Prostate gland (tissue), 2 donors: ENCODE measurements at regions not wholly inside any gene's neighbourhood (a gene's known extent, or its start where the extent isn't known, plus 50 kb on each side); places are given as distances from the start of the nearest gene placed in this dataset.

Experiments used
- DNase-seq: peaks from one replicate; pipeline ENCODE4 v3.0.0-alpha.2; 2019; ENCODE audit warnings: low spot score
- H3K27ac ChIP-seq, 2 donors: fragments of 200-600 bp; sonication (generic); 2 replicates each; pipeline ENCODE4 v1.5.1; 2017 to 2019
- H3K27me3 ChIP-seq: fragments of 200-600 bp; sonication (generic); replicated peaks from 2 replicates; pipeline ENCODE4 v1.5.1; 2019; ENCODE audit not compliant: insufficient read depth
- H3K36me3 ChIP-seq, 2 donors: fragments of 200-600 bp; sonication (generic); 1 replicate in 1 of 2; 2 replicates in 1 of 2; pipeline versions ENCODE4 v1.5.1 to v1.8.1; 2017 to 2019
- H3K4me1 ChIP-seq: fragments of 200-600 bp; sonication (generic); replicated peaks from 2 replicates; pipeline ENCODE4 v1.5.1; 2019
- H3K4me3 ChIP-seq, 2 donors: fragments of 200-600 bp; sonication (generic); 2 replicates each; pipeline ENCODE4 v1.5.1; 2017 to 2019
- H3K9me3 ChIP-seq: fragments of 200-600 bp; sonication (generic); 2 replicates; pipeline ENCODE4 v1.5.1; 2017
- CTCF ChIP-seq, 4 experiments: fragments of 200-600 bp in 2 of 4; fragments of 450-650 bp in 2 of 4; sonication (generic) in 2 of 4; IDR thresholded peaks; 1 replicate in 3 of 4; 2 replicates in 1 of 4; pipeline ENCODE4 v1.5.1; 2016 to 2019; ENCODE audit warnings: antibody characterized with exemption in 4 of 4, mild to moderate bottlenecking in 2 of 4, moderate library complexity in 2 of 4
- POLR2A ChIP-seq: fragments of 450-650 bp; IDR thresholded peaks from one replicate; pipeline ENCODE4 v1.6.1; 2016; ENCODE audit warnings: antibody characterized with exemption, mild to moderate bottlenecking
- POLR2AphosphoS5 ChIP-seq: sonication (generic); formaldehyde crosslinking; IDR thresholded peaks from one replicate; pipeline ENCODE4 v1.6.1; 2017; ENCODE audit warnings: antibody characterized with exemption
- WGBS: methylation state at CpG from one replicate; pipeline ENCODE4 v1.1.5; 2018; 5-methylcytosine and 5-hydroxymethylcytosine counted together
- intact Hi-C: fragments of 100-400 bp; cut with DNase I; formaldehyde crosslinking; loops from one replicate; pipeline ENCODE4 v1.14.2; 2022

- Histone ChIP-seq H3K27me3 (peaks cover 3% of the 10 kb centered on the region), H3K4me3 (no peak overlapping the region), H3K4me1 (no peaks in the 10 kb centered on the region), H3K27ac (no peak overlapping the region), H3K9me3 (no peaks in the 10 kb centered on the region), H3K36me3 (no peaks in the 10 kb centered on the region)
- intact Hi-C loops, result no loop called here
- WGBS, result 95% methylated on average over 32 of the region's 34 CpGs
- TF ChIP-seq POLR2AphosphoS5 (no peak), POLR2A (no peak), CTCF (IDR thresholded peaks at IDR 0.05) (no peak)
- no peak for DNase-seq
These were observed 655.9 kb downstream of the GALR1 start for GRCh38 chr18:77905449-77906055.

GRCh38 chr18:77906103-77906892, 656.6 kb downstream of the GALR1 start:
- 68% methylated on average over 27 of the region's 27 CpGs for WGBS
- no peaks in the 10 kb centered on the region for H3K9me3 ChIP-seq
- no peaks in the 10 kb centered on the region for H3K4me1 ChIP-seq
- H3K4me3 ChIP-seq, result no peak overlapping the region
- H3K36me3 ChIP-seq, result no peaks in the 10 kb centered on the region
- TF ChIP-seq POLR2A, result no peak
- no peak for TF ChIP-seq POLR2AphosphoS5
- TF ChIP-seq CTCF (IDR thresholded peaks at IDR 0.05), result no peak
- H3K27me3 ChIP-seq, result peaks cover 3% of the 10 kb centered on the region
- DNase-seq, result no peak
- no peak overlapping the region for H3K27ac ChIP-seq
- intact Hi-C loops, result no loop called here

- intact Hi-C loops, result no loop called here
- 94% methylated on average over 15 of the region's 15 CpGs for WGBS
- Histone ChIP-seq H3K4me1 (no peaks in the 10 kb centered on the region), H3K4me3 (no peak overlapping the region), H3K27ac (no peak overlapping the region), H3K36me3 (no peaks in the 10 kb centered on the region), H3K27me3 (no peaks in the 10 kb centered on the region), H3K9me3 (no peaks in the 10 kb centered on the region)
- TF ChIP-seq POLR2A (no peak), CTCF (IDR thresholded peaks at IDR 0.05) (no peak), POLR2AphosphoS5 (no peak)
- DNase-seq, result no peak
These were observed 660.7 kb downstream of the GALR1 start for GRCh38 chr18:77910347-77910746.

GRCh38 chr18:77911971-77912605, 662.4 kb downstream of the GALR1 start:
- intact Hi-C loops, result no loop called here
- H3K4me1 ChIP-seq, result no peaks in the 10 kb centered on the region
- no peak overlapping the region for H3K4me3 ChIP-seq
- no peaks in the 10 kb centered on the region for H3K9me3 ChIP-seq
- WGBS, result 70% methylated on average over 20 of the region's 20 CpGs
- DNase-seq, result no peak
- H3K27me3 ChIP-seq, result no peaks in the 10 kb centered on the region
- no peak overlapping the region for H3K27ac ChIP-seq
- no peak for TF ChIP-seq POLR2AphosphoS5
- TF ChIP-seq POLR2A, result no peak
- no peak for TF ChIP-seq CTCF (IDR thresholded peaks at IDR 0.05)
- no peaks in the 10 kb centered on the region for H3K36me3 ChIP-seq
